B cell (primary cell): ENCODE measurements at regions not wholly inside any gene's neighbourhood (a gene's known extent, or its start where the extent isn't known, plus 50 kb on each side); places are given as distances from the start of the nearest gene placed in this dataset.

ENCODE experiments used
- ATAC-seq: fragments of 200-7000 bp; cut with Tn5 transposase; one replicate; pipeline ENCODE4 v1.10.0; 2021; ENCODE audit warnings: low read depth, mild to moderate bottlenecking, moderate number of reproducible peaks, moderate library complexity
- CTCF ChIA-PET: fragments of 350-600 bp; sonication (Branson Sonifier 250); formaldehyde crosslinking; loops from one replicate; lab custom pipeline; 2021; ENCODE audit warnings: antibody characterized with exemption, inconsistent platforms; lab: Charles Lee
- POLR2A ChIA-PET: fragments of 350-600 bp; sonication (Branson Sonifier 250); formaldehyde crosslinking; loops from one replicate; lab custom pipeline; 2021; ENCODE audit warnings: antibody characterized with exemption; lab: Charles Lee
- DNase-seq: peaks from one replicate; pipeline ENCODE4 v3.0.0; 2013
- H2AFZ ChIP-seq: 2 replicates; pipeline ENCODE4 v1.6.1; 2012; ENCODE audit warnings: mild to moderate bottlenecking, low read depth, low read length; ENCODE audit not compliant: insufficient read depth, poor library complexity, severe bottlenecking
- H3K27ac ChIP-seq, 2 donors: 1 replicate in 1 of 2; 2 replicates in 1 of 2; pipeline ENCODE4 v1.5.1; 2012 to 2013; ENCODE audit warnings: low read length in 2 of 2, mild to moderate bottlenecking in 2 of 2, moderate library complexity in 1 of 2
- H3K27me3 ChIP-seq, 4 experiments: fragments of 200-600 bp in 1 of 4; sonication (generic) in 1 of 4; replicated peaks in 1 of 4; 1 replicate in 2 of 4; 2 replicates in 2 of 4; pipeline versions ENCODE4 v1.6.1 to v1.7.0; 2013 to 2016; ENCODE audit warnings: low read length in 3 of 4, mild to moderate bottlenecking in 2 of 4, mixed read lengths in 1 of 4, moderate library complexity in 1 of 4; ENCODE audit not compliant: insufficient read depth in 4 of 4, control insufficient read depth in 3 of 4; ENCODE audit errors: control extremely low read depth in 1 of 4
- H3K36me3 ChIP-seq, 2 experiments: replicated peaks in 1 of 2; 1 replicate in 1 of 2; 2 replicates in 1 of 2; pipeline versions ENCODE4 v1.6.1 to v1.7.1; 2013; ENCODE audit warnings: low read length in 1 of 2; ENCODE audit not compliant: insufficient read depth in 2 of 2, control insufficient read depth in 1 of 2; ENCODE audit errors: control extremely low read depth in 1 of 2, extremely low read depth in 1 of 2
- H3K4me1 ChIP-seq, 2 donors: fragments of 200-600 bp in 1 of 2; sonication (generic) in 1 of 2; 1 replicate in 1 of 2; 2 replicates in 1 of 2; pipeline versions ENCODE4 v1.5.1 to v1.6.1; 2013 to 2017; ENCODE audit warnings: low read length in 2 of 2; ENCODE audit not compliant: control insufficient read depth in 2 of 2, insufficient read depth in 2 of 2
- H3K4me2 ChIP-seq: replicated peaks from 2 replicates; pipeline ENCODE3; 2012; ENCODE audit warnings: mild to moderate bottlenecking, low read depth, low read length; ENCODE audit not compliant: poor library complexity, severe bottlenecking
- H3K4me3 ChIP-seq, 5 experiments: fragments of 200-600 bp in 1 of 5; sonication (generic) in 1 of 5; 1 replicate in 3 of 5; 2 replicates in 2 of 5; pipeline versions ENCODE4 v1.5.1 to v1.7.0; 2011 to 2016; ENCODE audit warnings: low read length in 4 of 5, mild to moderate bottlenecking in 4 of 5, low read depth in 2 of 5, control low read depth in 1 of 5, moderate library complexity in 1 of 5; ENCODE audit not compliant: insufficient read depth in 1 of 5; ENCODE audit errors: control extremely low read depth in 1 of 5, extremely low read depth in 1 of 5
- H3K79me2 ChIP-seq: fragments of 200-600 bp; sonication (generic); one replicate; pipeline ENCODE4 v1.6.0; 2016; ENCODE audit warnings: low read length; ENCODE audit not compliant: control insufficient read depth, insufficient read depth
- H3K9ac ChIP-seq: fragments of 200-600 bp; sonication (generic); 2 replicates; pipeline ENCODE4 v1.6.1; 2017; ENCODE audit warnings: mild to moderate bottlenecking, low read length, moderate library complexity
- H3K9me3 ChIP-seq, 3 donors: one replicate each; pipeline versions ENCODE4 v1.6.1 to v1.7.1; 2013; ENCODE audit warnings: low read length in 2 of 3; ENCODE audit not compliant: control insufficient read depth in 2 of 3, insufficient read depth in 1 of 3; ENCODE audit errors: control extremely low read depth in 1 of 3
- H4K20me1 ChIP-seq: 2 replicates; pipeline ENCODE4 v1.6.0; 2012; ENCODE audit warnings: mild to moderate bottlenecking, low read length; ENCODE audit not compliant: insufficient read depth, control insufficient read depth, poor library complexity, severe bottlenecking
- H3K27ac Mint-ChIP-seq: one replicate; pipeline ENCODE4 v1.8.0; 2021; ENCODE audit warnings: mixed read lengths
- H3K27me3 Mint-ChIP-seq: one replicate; pipeline ENCODE4 v1.8.0; 2021; ENCODE audit warnings: mixed read lengths
- H3K4me1 Mint-ChIP-seq: one replicate; pipeline ENCODE4 v1.8.0; 2021; ENCODE audit warnings: mixed read lengths
- H3K4me3 Mint-ChIP-seq: one replicate; pipeline ENCODE4 v1.8.0; 2021; ENCODE audit warnings: mixed read lengths
- H3K9me3 Mint-ChIP-seq: one replicate; pipeline ENCODE4 v1.8.0; 2022; ENCODE audit warnings: mixed read lengths; ENCODE audit not compliant: insufficient read depth
- EZH2 ChIP-seq: IDR thresholded peaks from 2 replicates; pipeline ENCODE4 v1.6.1; 2012; ENCODE audit warnings: borderline replicate concordance, low read depth, mild to moderate bottlenecking, moderate library complexity, low read length; ENCODE audit not compliant: insufficient read depth, poor library complexity, severe bottlenecking
- WGBS: methylation state at CpG from one replicate; pipeline ENCODE4 v1.1.5; 2013; ENCODE audit warnings: missing lambda C conversion rate; ENCODE audit not compliant: insufficient coverage; 5-methylcytosine and 5-hydroxymethylcytosine counted together
- intact Hi-C: fragments of 100-400 bp; cut with micrococcal nuclease; formaldehyde crosslinking; loops from one replicate; pipeline ENCODE4 v1.10.0; 2022
- TF ChIP-seq, protein P1 (sequence below): fragments of 200-600 bp; IDR thresholded peaks from one replicate; pipeline ENCODE4 v1.8.0; 2022; ENCODE audit warnings: antibody characterized with exemption, mild to moderate bottlenecking

DNA sequence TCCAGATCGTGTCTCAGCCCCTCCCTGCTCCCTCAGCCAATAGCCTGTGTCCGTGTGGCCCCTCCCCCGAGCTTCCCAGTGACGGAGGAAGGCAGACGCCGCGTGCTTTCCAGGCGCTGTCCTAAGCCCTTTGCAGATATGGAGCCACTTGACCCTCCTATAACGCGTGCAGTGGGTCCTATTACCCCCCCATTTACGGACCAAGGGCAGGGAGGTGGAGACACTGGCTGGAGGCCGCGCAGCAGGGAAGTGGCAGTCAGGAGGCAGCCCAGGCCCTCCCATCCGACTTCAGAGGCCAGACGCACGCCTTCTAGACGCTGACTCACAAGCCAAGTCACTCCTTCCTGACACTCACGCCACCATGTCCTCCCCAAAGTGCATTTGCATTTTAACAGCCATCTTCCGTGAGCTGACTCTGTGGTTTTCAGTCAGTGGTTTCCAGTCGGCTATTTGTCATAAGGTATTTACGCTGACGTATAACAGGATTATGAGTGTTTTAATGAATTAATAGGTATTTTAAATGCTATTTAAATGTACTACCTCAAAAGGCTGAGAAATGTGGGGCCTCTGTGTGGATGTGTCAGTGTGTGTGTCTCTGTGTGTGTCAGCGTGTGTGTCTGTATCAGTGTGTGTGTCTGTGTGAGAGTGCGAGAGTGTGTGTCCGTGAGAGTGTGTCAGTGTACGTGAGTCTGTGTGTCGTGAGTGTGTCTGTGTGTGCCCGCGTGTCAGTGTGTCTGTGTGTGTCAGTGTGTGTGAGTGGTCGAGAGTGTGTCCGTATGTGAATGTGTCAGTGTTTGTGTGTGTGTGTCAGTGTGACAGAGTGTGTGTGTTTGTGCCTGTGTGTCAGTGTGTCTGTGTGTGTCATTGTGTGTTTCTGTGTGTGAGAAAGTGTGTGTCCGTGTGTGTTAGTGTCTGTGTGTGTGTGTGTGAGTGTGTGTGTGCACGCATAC lies 92.0 kb upstream of the INSIG1 start:
- peak overlapping the region; percentile 73 for H3K9ac ChIP-seq
- TF ChIP-seq, protein P1, sequence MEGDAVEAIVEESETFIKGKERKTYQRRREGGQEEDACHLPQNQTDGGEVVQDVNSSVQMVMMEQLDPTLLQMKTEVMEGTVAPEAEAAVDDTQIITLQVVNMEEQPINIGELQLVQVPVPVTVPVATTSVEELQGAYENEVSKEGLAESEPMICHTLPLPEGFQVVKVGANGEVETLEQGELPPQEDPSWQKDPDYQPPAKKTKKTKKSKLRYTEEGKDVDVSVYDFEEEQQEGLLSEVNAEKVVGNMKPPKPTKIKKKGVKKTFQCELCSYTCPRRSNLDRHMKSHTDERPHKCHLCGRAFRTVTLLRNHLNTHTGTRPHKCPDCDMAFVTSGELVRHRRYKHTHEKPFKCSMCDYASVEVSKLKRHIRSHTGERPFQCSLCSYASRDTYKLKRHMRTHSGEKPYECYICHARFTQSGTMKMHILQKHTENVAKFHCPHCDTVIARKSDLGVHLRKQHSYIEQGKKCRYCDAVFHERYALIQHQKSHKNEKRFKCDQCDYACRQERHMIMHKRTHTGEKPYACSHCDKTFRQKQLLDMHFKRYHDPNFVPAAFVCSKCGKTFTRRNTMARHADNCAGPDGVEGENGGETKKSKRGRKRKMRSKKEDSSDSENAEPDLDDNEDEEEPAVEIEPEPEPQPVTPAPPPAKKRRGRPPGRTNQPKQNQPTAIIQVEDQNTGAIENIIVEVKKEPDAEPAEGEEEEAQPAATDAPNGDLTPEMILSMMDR: no peak
- TF ChIP-seq EZH2: no peak
- H3K27ac ChIP-seq: peak overlapping the region; percentile 42 to 87
- H3K27me3 ChIP-seq: no peaks in the 10 kb centered on the region
- peak overlapping the region; percentile 67 for H2AFZ ChIP-seq
- WGBS: 3% methylated on average over 29 of the region's 33 CpGs
- DNase-seq: peak; percentile 91
- Mint-ChIP-seq H3K4me1 (peaks cover 20% of the 10 kb centered on the region), H3K4me3 (peak overlapping the region; percentile 88), H3K9me3 (no peaks in the 10 kb centered on the region), H3K27ac (peak overlapping the region; percentile 89), H3K27me3 (no peaks in the 10 kb centered on the region)
- H3K4me1 ChIP-seq: peaks cover 19 to 23% of the 10 kb centered on the region in 2 donors
- H3K36me3 ChIP-seq: no peaks in the 10 kb centered on the region
- ATAC-seq: peak; percentile 84
- H3K4me3 ChIP-seq: peak overlapping the region; percentile 33 to 61 (median 55)
- POLR2A ChIA-PET: interaction anchor here (0.6 to 2.4 kb wide), 3 partner anchors 91 to 285 kb away, joined by 3 to 11 read pairs (median 4); partner anchors contain the start of gene INSIG1
- intact Hi-C loops: loop anchor here (1.0 to 5.0 kb wide), 3 partner anchors 92 to 517 kb away; partner anchors contain the start of gene INSIG1
- peak overlapping the region; percentile 98 for H3K4me2 ChIP-seq
- CTCF ChIA-PET: interaction anchor here (0.6 to 2.7 kb wide), 11 partner anchors 9 to 278 kb away, joined by 3 to 12 read pairs (median 5); partner anchors contain the start of gene INSIG1
- no peaks in the 10 kb centered on the region for H4K20me1 ChIP-seq
- H3K79me2 ChIP-seq: no peaks in the 10 kb centered on the region
- peaks cover 0 to 5% (median 0%) of the 10 kb centered on the region in 3 donors for H3K9me3 ChIP-seq
